WTC11 (cell line): ENCODE measurements at regions not wholly inside any gene's neighbourhood (a gene's known extent, or its start where the extent isn't known, plus 50 kb on each side); places are given as distances from the start of the nearest gene placed in this dataset.

Experiments used
- ATAC-seq: fragments of 200-7000 bp; cut with Tn5 transposase; 2 replicates; pipeline ENCODE4 v1.10.0; 2021; ENCODE audit warnings: mild to moderate bottlenecking, moderate library complexity
- CTCF ChIA-PET: fragments of 300-600 bp; sonication (Branson Sonifier 250); formaldehyde crosslinking; loops from one replicate; lab custom pipeline; 2021; ENCODE audit warnings: antibody characterized with exemption; lab: Charles Lee
- POLR2A ChIA-PET: fragments of 350-600 bp; sonication (Branson Sonifier 250); formaldehyde crosslinking; loops from one replicate; lab custom pipeline; 2021; ENCODE audit warnings: antibody characterized with exemption; lab: Charles Lee
- DNase-seq: peaks from one replicate; pipeline ENCODE4 v3.0.0; 2021; ENCODE audit warnings: low spot score
- H3K27ac Mint-ChIP-seq: 2 replicates; pipeline ENCODE4 v1.8.0; 2021; ENCODE audit warnings: mixed read lengths
- H3K27me3 Mint-ChIP-seq: 2 replicates; pipeline ENCODE4 v1.8.0; 2021; ENCODE audit warnings: low read depth, mild to moderate bottlenecking, moderate library complexity, mixed read lengths
- H3K36me3 Mint-ChIP-seq: 2 replicates; pipeline ENCODE4 v1.8.0; 2021; ENCODE audit warnings: mixed read lengths
- H3K4me1 Mint-ChIP-seq: 2 replicates; pipeline ENCODE4 v1.8.0; 2022; ENCODE audit warnings: mixed read lengths
- H3K4me3 Mint-ChIP-seq: 2 replicates; pipeline ENCODE4 v1.8.0; 2021; ENCODE audit warnings: mild to moderate bottlenecking, moderate library complexity, mixed read lengths
- H3K9me3 Mint-ChIP-seq: 2 replicates; pipeline ENCODE4 v1.8.0; 2021; ENCODE audit warnings: mixed read lengths
- ATF3 ChIP-seq: sonication (generic); formaldehyde crosslinking; conservative IDR thresholded peaks from 2 replicates; pipeline ENCODE4 v1.8.1; 2022; ENCODE audit warnings: mild to moderate bottlenecking, missing genetic modification reagents
- ATF6 ChIP-seq: sonication (generic); formaldehyde crosslinking; IDR thresholded peaks from 2 replicates; pipeline ENCODE4 v1.8.1; 2023; ENCODE audit warnings: mild to moderate bottlenecking, missing genetic modification reagents
- CBFB ChIP-seq: sonication (generic); formaldehyde crosslinking; IDR thresholded peaks from 2 replicates; pipeline ENCODE4 v1.8.1; 2022; ENCODE audit warnings: mild to moderate bottlenecking, low read depth, missing genetic modification reagents
- ESRRA ChIP-seq: sonication (generic); formaldehyde crosslinking; IDR thresholded peaks from 2 replicates; pipeline ENCODE4 v1.8.1; 2022; ENCODE audit warnings: mild to moderate bottlenecking, missing genetic modification reagents, borderline replicate concordance
- ETV6 ChIP-seq: sonication (generic); formaldehyde crosslinking; IDR thresholded peaks from 2 replicates; pipeline ENCODE4 v1.8.1; 2022; ENCODE audit warnings: mild to moderate bottlenecking, missing genetic modification reagents
- GTF2I ChIP-seq: fragments of 250-450 bp; sonication (Bioruptor Pico); conservative IDR thresholded peaks from 2 replicates; pipeline ENCODE4 v1.4.0; 2021; ENCODE audit warnings: mild to moderate bottlenecking
- IRF1 ChIP-seq: sonication (generic); formaldehyde crosslinking; IDR thresholded peaks from 2 replicates; pipeline ENCODE4 v1.8.0; 2023; ENCODE audit warnings: missing genetic modification reagents
- IRF2 ChIP-seq: sonication (generic); formaldehyde crosslinking; IDR thresholded peaks from 2 replicates; pipeline ENCODE4 v1.8.0; 2022; ENCODE audit warnings: low read depth, missing genetic modification reagents, borderline replicate concordance
- JAZF1 ChIP-seq: fragments of 250-450 bp; sonication (Bioruptor Pico); IDR thresholded peaks from 2 replicates; pipeline ENCODE4 v1.9.0; 2021; ENCODE audit warnings: moderate library complexity, mild to moderate bottlenecking, inconsistent platforms
- NFYB ChIP-seq: sonication (generic); formaldehyde crosslinking; conservative IDR thresholded peaks from 2 replicates; pipeline ENCODE4 v1.8.0; 2022; ENCODE audit warnings: low read depth, missing genetic modification reagents
- ZNF232 ChIP-seq: sonication (generic); formaldehyde crosslinking; IDR thresholded peaks from 2 replicates; pipeline ENCODE4 v1.8.0; 2022; ENCODE audit warnings: mild to moderate bottlenecking, missing genetic modification reagents
- ZNF671 ChIP-seq: fragments of 250-450 bp; sonication (Bioruptor Pico); IDR thresholded peaks from 2 replicates; pipeline ENCODE4 v1.8.0; 2021; ENCODE audit warnings: mild to moderate bottlenecking
- TF ChIP-seq, protein P1 (sequence below): sonication (generic); formaldehyde crosslinking; IDR thresholded peaks from 2 replicates; pipeline ENCODE4 v1.8.0; 2022; ENCODE audit warnings: mild to moderate bottlenecking, missing genetic modification reagents
- TF ChIP-seq, protein P2 (sequence below): sonication (generic); formaldehyde crosslinking; IDR thresholded peaks from 2 replicates; pipeline ENCODE4 v1.8.1; 2023; ENCODE audit warnings: mild to moderate bottlenecking, missing genetic modification reagents, borderline replicate concordance
- TF ChIP-seq, protein P3 (sequence below): fragments of 200-600 bp; IDR thresholded peaks from 2 replicates; pipeline ENCODE4 v1.8.0; 2022; ENCODE audit warnings: antibody characterized with exemption
- TF ChIP-seq, protein P4 (sequence below): sonication (generic); formaldehyde crosslinking; IDR thresholded peaks from 2 replicates; pipeline ENCODE4 v1.8.0; 2022; ENCODE audit warnings: mild to moderate bottlenecking, missing genetic modification reagents
- TF ChIP-seq, protein P5 (sequence below): sonication (generic); formaldehyde crosslinking; IDR thresholded peaks from 2 replicates; pipeline ENCODE4 v1.8.0; 2023; ENCODE audit warnings: mild to moderate bottlenecking, missing genetic modification reagents

GRCh38 chr12:67439611-67440010 lies 170.5 kb downstream of the CAND1 start:
- TF ChIP-seq ATF3 (CRISPR knock-in tag) (no peak), JAZF1 (CRISPR knock-in tag) (no peak), IRF2 (CRISPR knock-in tag) (no peak), IRF1 (CRISPR knock-in tag) (no peak), ESRRA (CRISPR knock-in tag) (no peak), GTF2I (CRISPR knock-in tag) (no peak)
- TF ChIP-seq, protein P1, sequence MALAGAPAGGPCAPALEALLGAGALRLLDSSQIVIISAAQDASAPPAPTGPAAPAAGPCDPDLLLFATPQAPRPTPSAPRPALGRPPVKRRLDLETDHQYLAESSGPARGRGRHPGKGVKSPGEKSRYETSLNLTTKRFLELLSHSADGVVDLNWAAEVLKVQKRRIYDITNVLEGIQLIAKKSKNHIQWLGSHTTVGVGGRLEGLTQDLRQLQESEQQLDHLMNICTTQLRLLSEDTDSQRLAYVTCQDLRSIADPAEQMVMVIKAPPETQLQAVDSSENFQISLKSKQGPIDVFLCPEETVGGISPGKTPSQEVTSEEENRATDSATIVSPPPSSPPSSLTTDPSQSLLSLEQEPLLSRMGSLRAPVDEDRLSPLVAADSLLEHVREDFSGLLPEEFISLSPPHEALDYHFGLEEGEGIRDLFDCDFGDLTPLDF (CRISPR knock-in tag): no peak
- TF ChIP-seq, all 79 proteins: peak for 0
- Mint-ChIP-seq H3K4me3 (no peak overlapping the region), H3K36me3 (peaks cover 4% of the 10 kb centered on the region; the same call in 1 of the 2 replicates), H3K4me1 (peaks cover 22% of the 10 kb centered on the region), H3K27ac (no peak overlapping the region), H3K9me3 (peaks cover 14% of the 10 kb centered on the region), H3K27me3 (no peaks in the 10 kb centered on the region; the same call in 1 of the 2 replicates)
- ChIA-PET CTCF (interaction anchor here (1.3 to 3.4 kb wide), 2 partner anchors 9 to 85 kb away, joined by 4 to 47 read pairs; no protein-coding TSS in a partner anchor), POLR2A (no interaction called here)
- no peak for DNase-seq
- no peak for ATAC-seq

DNA sequence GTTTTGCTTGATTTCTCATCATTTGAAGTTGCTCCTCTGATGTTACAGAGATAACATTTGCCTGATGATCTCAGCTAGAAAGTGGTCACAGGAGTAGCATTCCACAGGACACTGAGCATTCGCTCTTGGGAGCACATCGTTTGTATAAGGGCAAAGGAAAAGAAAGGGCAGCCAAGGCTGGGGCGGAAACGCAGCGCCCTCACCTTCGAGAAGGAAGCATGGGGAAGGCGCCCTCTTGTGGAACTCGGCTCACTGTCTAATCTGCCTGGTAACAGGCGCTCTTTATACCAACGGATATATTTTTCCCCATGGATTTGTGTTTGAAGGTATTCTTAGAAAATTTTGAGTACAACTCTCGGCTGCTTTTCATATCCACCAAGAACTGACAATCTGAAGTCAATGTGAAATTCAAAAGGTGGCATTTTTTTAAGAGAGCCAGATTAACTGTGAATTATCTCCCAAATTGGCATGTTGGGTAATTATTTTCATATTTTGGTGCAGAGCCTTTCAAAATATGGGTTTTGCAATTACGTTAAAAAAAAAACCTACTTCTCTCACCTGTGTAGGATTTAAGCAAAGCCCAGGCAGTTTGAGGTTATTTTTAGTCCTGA lies 172.7 kb downstream of the CAND1 start:
- peaks cover 26% of the 10 kb centered on the region for H3K9me3 Mint-ChIP-seq
- H3K27me3 Mint-ChIP-seq: no peaks in the 10 kb centered on the region; the same call in 1 of the 2 replicates
- DNase-seq: peak; percentile 84
- H3K4me3 Mint-ChIP-seq: no peak overlapping the region
- TF ChIP-seq, protein P2, sequence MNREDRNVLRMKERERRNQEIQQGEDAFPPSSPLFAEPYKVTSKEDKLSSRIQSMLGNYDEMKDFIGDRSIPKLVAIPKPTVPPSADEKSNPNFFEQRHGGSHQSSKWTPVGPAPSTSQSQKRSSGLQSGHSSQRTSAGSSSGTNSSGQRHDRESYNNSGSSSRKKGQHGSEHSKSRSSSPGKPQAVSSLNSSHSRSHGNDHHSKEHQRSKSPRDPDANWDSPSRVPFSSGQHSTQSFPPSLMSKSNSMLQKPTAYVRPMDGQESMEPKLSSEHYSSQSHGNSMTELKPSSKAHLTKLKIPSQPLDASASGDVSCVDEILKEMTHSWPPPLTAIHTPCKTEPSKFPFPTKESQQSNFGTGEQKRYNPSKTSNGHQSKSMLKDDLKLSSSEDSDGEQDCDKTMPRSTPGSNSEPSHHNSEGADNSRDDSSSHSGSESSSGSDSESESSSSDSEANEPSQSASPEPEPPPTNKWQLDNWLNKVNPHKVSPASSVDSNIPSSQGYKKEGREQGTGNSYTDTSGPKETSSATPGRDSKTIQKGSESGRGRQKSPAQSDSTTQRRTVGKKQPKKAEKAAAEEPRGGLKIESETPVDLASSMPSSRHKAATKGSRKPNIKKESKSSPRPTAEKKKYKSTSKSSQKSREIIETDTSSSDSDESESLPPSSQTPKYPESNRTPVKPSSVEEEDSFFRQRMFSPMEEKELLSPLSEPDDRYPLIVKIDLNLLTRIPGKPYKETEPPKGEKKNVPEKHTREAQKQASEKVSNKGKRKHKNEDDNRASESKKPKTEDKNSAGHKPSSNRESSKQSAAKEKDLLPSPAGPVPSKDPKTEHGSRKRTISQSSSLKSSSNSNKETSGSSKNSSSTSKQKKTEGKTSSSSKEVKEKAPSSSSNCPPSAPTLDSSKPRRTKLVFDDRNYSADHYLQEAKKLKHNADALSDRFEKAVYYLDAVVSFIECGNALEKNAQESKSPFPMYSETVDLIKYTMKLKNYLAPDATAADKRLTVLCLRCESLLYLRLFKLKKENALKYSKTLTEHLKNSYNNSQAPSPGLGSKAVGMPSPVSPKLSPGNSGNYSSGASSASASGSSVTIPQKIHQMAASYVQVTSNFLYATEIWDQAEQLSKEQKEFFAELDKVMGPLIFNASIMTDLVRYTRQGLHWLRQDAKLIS (CRISPR knock-in tag): no peak
- TF ChIP-seq, protein P3, sequence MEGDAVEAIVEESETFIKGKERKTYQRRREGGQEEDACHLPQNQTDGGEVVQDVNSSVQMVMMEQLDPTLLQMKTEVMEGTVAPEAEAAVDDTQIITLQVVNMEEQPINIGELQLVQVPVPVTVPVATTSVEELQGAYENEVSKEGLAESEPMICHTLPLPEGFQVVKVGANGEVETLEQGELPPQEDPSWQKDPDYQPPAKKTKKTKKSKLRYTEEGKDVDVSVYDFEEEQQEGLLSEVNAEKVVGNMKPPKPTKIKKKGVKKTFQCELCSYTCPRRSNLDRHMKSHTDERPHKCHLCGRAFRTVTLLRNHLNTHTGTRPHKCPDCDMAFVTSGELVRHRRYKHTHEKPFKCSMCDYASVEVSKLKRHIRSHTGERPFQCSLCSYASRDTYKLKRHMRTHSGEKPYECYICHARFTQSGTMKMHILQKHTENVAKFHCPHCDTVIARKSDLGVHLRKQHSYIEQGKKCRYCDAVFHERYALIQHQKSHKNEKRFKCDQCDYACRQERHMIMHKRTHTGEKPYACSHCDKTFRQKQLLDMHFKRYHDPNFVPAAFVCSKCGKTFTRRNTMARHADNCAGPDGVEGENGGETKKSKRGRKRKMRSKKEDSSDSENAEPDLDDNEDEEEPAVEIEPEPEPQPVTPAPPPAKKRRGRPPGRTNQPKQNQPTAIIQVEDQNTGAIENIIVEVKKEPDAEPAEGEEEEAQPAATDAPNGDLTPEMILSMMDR: peak; percentile 63
- TF ChIP-seq, protein P4, sequence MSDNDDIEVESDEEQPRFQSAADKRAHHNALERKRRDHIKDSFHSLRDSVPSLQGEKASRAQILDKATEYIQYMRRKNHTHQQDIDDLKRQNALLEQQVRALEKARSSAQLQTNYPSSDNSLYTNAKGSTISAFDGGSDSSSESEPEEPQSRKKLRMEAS: peak; percentile 58; the same call in 1 of the 2 replicates
- 0 out of 2 replicates have a peak, but pooled peaks have one; percentile 34 for TF ChIP-seq ZNF232
- ChIA-PET CTCF (interaction anchor here (0.7 to 3.4 kb wide), 7 partner anchors 11 to 501 kb away, joined by 3 to 47 read pairs (median 3); no protein-coding TSS in a partner anchor), POLR2A (no interaction called here)
- peak; percentile 98 for ATAC-seq
- H3K27ac Mint-ChIP-seq: 0 out of 2 replicates have a peak overlapping the region, but pooled peaks have one; percentile 64
- peaks cover 22% of the 10 kb centered on the region for H3K4me1 Mint-ChIP-seq
- peaks cover 17% of the 10 kb centered on the region for H3K36me3 Mint-ChIP-seq

DNA sequence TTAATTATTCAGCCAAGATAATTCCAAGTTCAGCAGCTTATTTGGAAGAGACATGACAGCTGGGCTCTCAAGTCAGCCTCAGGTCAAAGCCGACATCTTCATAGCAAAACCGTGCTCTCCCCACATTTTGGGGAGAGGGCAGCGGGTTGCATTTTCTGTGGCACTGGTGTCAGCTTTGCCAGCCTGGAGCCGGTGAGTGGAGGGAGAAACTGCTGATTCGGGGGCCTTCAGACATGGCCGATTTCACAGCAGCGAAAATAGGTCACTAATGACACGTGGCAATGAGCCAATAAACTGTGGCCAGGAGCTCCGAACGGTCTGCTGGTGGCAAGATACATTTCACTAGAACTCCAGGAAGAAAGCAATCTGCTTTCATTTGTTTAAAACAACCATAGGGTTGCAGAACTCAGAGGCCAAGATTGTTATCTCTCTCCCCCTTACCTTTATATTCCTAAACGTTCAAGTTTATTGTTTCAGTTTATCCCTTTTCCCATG lies 173.2 kb downstream of the CAND1 start:
- ATAC-seq (no peak; the same call in 1 of the 2 replicates), DNase-seq (no peak)
- peaks cover 22% of the 10 kb centered on the region for H3K4me1 Mint-ChIP-seq
- no peak overlapping the region for H3K27ac Mint-ChIP-seq
- ChIA-PET CTCF (interaction anchor here (0.6 to 3.4 kb wide), 5 partner anchors 12 to 88 kb away, joined by 3 to 47 read pairs (median 5); no protein-coding TSS in a partner anchor), POLR2A (no interaction called here)
- peaks cover 17% of the 10 kb centered on the region for H3K36me3 Mint-ChIP-seq
- no peak overlapping the region for H3K4me3 Mint-ChIP-seq
- H3K9me3 Mint-ChIP-seq: peaks cover 26% of the 10 kb centered on the region
- no peaks in the 10 kb centered on the region; the same call in 1 of the 2 replicates for H3K27me3 Mint-ChIP-seq
- TF ChIP-seq ETV6: no peak
- TF ChIP-seq, protein P5, sequence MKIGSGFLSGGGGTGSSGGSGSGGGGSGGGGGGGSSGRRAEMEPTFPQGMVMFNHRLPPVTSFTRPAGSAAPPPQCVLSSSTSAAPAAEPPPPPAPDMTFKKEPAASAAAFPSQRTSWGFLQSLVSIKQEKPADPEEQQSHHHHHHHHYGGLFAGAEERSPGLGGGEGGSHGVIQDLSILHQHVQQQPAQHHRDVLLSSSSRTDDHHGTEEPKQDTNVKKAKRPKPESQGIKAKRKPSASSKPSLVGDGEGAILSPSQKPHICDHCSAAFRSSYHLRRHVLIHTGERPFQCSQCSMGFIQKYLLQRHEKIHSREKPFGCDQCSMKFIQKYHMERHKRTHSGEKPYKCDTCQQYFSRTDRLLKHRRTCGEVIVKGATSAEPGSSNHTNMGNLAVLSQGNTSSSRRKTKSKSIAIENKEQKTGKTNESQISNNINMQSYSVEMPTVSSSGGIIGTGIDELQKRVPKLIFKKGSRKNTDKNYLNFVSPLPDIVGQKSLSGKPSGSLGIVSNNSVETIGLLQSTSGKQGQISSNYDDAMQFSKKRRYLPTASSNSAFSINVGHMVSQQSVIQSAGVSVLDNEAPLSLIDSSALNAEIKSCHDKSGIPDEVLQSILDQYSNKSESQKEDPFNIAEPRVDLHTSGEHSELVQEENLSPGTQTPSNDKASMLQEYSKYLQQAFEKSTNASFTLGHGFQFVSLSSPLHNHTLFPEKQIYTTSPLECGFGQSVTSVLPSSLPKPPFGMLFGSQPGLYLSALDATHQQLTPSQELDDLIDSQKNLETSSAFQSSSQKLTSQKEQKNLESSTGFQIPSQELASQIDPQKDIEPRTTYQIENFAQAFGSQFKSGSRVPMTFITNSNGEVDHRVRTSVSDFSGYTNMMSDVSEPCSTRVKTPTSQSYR (CRISPR knock-in tag): no peak
- no peak for TF ChIP-seq ATF6
- no peak for TF ChIP-seq ZNF671 (CRISPR knock-in tag)
- no peak for TF ChIP-seq CBFB (CRISPR knock-in tag)
- no peak for TF ChIP-seq NFYB (CRISPR knock-in tag)
